ENCODE measurements at regions not wholly inside any gene's neighbourhood (a gene's known extent, or its start where the extent isn't known, plus 50 kb on each side); places are given as distances from the start of the nearest gene placed in this dataset.

DNA sequence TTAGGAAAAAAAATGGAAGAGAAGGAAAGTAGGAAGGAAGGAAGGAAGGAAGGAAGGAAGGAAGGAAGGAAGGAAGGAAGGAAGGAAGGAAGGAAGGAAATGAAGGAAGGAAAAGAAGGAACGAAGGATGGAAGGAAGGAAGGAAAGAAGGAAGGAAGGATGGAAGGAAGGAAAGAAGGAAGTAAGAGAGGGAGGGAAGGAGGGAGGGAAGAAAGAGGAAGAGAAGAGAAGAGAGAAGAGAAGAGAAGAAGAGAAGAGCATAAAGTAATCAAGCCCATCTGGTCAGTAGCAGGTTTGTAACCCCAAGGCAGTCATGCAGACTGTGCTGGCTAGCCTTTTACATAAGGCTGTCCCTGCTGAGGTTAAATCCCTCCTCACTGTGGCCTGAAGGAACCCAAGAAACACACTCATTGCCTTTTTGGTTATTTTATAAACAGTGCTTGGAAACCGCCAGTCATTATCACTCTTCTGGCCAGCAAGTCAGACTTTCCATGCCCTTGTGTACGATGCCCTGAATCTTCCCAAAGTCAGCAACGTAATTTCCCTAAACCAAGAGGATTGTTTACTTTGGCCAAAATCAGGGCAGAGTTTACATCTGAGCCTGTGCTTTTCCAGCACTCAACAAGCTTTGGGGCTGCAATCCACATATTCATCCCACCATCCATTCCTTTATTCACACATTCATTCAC is 409.6 kb upstream of the MAF start:
- TF ChIP-seq POLR2AphosphoS5 (IDR thresholded peaks at IDR 0.05; ENCODE audit: low read depth, low read length) (no peak), CTCF (IDR thresholded peaks at IDR 0.05) (no peak), REST (IDR thresholded peaks at IDR 0.05; ENCODE audit: insufficient read depth in 1 of 2, low read depth in 2 of 2, low read length in 1 of 2) (no peak), SIN3A (IDR thresholded peaks at IDR 0.05; ENCODE audit: borderline replicate concordance, insufficient read depth, low read depth, low read length) (no peak)
